ENCODE measurements at regions not wholly inside any gene's neighbourhood (a gene's known extent, or its start where the extent isn't known, plus 50 kb on each side); places are given as distances from the start of the nearest gene placed in this dataset.

- H3K27me3 ChIP-seq (replicated peaks; ENCODE audit: control insufficient read depth, insufficient read depth, low read length) = no peaks in the 10 kb centered on the region
Observed at GRCh38 chr3:54046641-54047214, 75.6 kb upstream of the CACNA2D3 start.

DNA sequence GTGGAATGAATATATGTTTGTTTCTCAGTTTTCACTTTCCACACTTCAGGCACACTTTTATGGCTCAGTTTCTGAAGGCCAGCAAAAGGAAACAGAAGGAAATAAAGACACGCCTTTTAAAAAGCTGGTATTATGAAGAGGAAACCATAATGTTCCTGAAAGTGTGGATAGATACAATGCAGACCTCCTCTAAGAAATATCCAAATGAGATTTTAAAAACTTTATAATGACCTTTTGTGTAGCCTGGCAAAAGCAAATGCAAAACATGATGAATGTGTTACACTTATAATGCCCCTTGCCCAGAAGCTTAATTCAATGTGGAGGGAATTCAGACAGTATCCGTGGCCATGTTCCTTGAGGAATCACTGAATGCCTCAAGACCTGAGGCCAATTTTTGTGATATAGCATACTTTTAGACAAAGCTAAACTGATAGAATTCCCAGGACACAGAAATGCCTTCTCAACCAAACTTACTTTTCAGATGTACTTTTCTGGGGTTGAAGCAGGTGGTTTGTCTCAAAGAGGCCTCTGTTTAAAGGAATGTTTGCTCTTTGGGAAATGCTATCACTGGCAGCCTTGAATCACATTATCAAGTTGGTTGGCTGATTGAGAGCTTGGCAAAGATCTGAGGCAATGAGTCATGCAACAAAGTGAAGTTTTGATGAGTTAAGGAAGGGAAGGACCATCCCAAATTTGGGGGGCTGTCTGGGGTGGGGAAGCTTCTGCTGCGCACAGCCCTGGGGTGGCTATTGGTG is 77.1 kb upstream of the CACNA2D3 start:
- Histone ChIP-seq H3K27me3 (replicated peaks; ENCODE audit: control insufficient read depth, insufficient read depth, low read length) (no peaks in the 10 kb centered on the region), H3K9me3 (no peaks in the 10 kb centered on the region), H3K4me3 (ENCODE audit: low read depth, low read length) (no peak overlapping the region), H3K4me1 (peaks cover 13% of the 10 kb centered on the region), H3K36me3 (ENCODE audit: control insufficient read depth, insufficient read depth, low read length) (no peaks in the 10 kb centered on the region)
- no peaks in the 10 kb centered on the region for H3K36me3 Mint-ChIP-seq (ENCODE audit: insufficient read depth, unreplicated experiment)
- H3K9me3 Mint-ChIP-seq (ENCODE audit: unreplicated experiment) = no peaks in the 10 kb centered on the region
- TF ChIP-seq CTCF (IDR thresholded peaks at IDR 0.05; ENCODE audit: insufficient read depth in 1 of 2, low read depth in 1 of 2, low read length in 1 of 2, severe bottlenecking in 1 of 2, unreplicated experiment in 1 of 2) = no peak
- DNase-seq = no peak
- H3K27ac Mint-ChIP-seq (ENCODE audit: unreplicated experiment) = no peak overlapping the region
- H3K4me1 Mint-ChIP-seq (ENCODE audit: low read depth, unreplicated experiment) = peaks cover 20% of the 10 kb centered on the region
- no peak overlapping the region for H3K4me3 Mint-ChIP-seq (ENCODE audit: unreplicated experiment)
- intact Hi-C loops (cut with micrococcal nuclease; ENCODE audit: unreplicated experiment) = no loop called here
- no TSS peak for BruUV-seq (replicated peaks)
- ChIA-PET POLR2A (no interaction called here), CTCF (no interaction called here)
- H3K27me3 Mint-ChIP-seq (ENCODE audit: insufficient read depth, unreplicated experiment) = no peaks in the 10 kb centered on the region

More at GRCh38 chr3:54046641-54047214, 75.6 kb upstream of the CACNA2D3 start:
- intact Hi-C loops (cut with micrococcal nuclease; ENCODE audit: unreplicated experiment) = no loop called here
- Histone ChIP-seq H3K9me3 (no peaks in the 10 kb centered on the region), H3K4me1 (peaks cover 13% of the 10 kb centered on the region), H3K4me3 (ENCODE audit: low read depth, low read length) (no peak overlapping the region), H3K36me3 (ENCODE audit: control insufficient read depth, insufficient read depth, low read length) (no peaks in the 10 kb centered on the region)
- Mint-ChIP-seq H3K4me3 (ENCODE audit: unreplicated experiment) (no peak overlapping the region), H3K36me3 (ENCODE audit: insufficient read depth, unreplicated experiment) (no peaks in the 10 kb centered on the region), H3K4me1 (ENCODE audit: low read depth, unreplicated experiment) (peaks cover 20% of the 10 kb centered on the region), H3K27me3 (ENCODE audit: insufficient read depth, unreplicated experiment) (no peaks in the 10 kb centered on the region), H3K27ac (ENCODE audit: unreplicated experiment) (no peak overlapping the region), H3K9me3 (ENCODE audit: unreplicated experiment) (no peaks in the 10 kb centered on the region)
- no peak for DNase-seq
- ChIA-PET CTCF (no interaction called here), POLR2A (no interaction called here)
- no peak for TF ChIP-seq CTCF (IDR thresholded peaks at IDR 0.05; ENCODE audit: insufficient read depth in 1 of 2, low read depth in 1 of 2, low read length in 1 of 2, severe bottlenecking in 1 of 2, unreplicated experiment in 1 of 2)
- no TSS peak for BruUV-seq (replicated peaks)

DNA sequence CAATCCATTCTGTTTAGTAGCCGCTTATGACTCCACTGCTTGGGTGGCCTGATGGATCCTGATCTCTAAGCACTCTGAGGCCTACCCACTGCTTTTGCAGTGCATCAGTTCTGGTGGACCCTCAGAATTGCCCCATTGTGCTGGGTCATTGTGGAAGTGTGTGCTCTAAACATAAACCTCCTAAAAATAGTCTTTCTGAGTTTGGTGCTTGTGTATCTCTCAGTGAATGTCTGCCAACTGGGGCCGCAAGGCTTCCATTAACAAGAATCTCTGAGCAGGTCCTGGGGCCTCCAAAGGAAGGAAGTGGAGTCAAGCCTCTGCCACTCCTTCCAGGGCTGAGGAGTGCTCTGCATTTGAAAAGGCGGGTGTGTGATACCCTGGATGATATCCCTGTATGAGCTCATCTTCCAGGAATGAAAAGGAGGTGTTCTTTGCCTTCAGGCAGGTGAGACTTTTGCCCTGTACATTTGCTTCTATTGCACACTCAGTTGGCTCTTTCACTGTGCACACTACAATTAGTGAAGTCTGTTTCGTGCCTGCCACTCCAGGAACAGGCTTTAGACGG is 80.0 kb upstream of the CACNA2D3 start:
- H3K27me3 Mint-ChIP-seq (ENCODE audit: insufficient read depth, unreplicated experiment) = no peaks in the 10 kb centered on the region
- Histone ChIP-seq H3K36me3 (ENCODE audit: control insufficient read depth, insufficient read depth, low read length) (no peaks in the 10 kb centered on the region), H3K9me3 (no peaks in the 10 kb centered on the region), H3K4me3 (ENCODE audit: low read depth, low read length) (no peak overlapping the region), H3K27me3 (replicated peaks; ENCODE audit: control insufficient read depth, insufficient read depth, low read length) (no peaks in the 10 kb centered on the region), H3K4me1 (peaks cover 13% of the 10 kb centered on the region)
- no peak for TF ChIP-seq CTCF (IDR thresholded peaks at IDR 0.05; ENCODE audit: insufficient read depth in 1 of 2, low read depth in 1 of 2, low read length in 1 of 2, severe bottlenecking in 1 of 2, unreplicated experiment in 1 of 2)
- POLR2A ChIA-PET = no interaction called here
- H3K27ac Mint-ChIP-seq (ENCODE audit: unreplicated experiment) = peak overlapping the region; percentile 29
- intact Hi-C loops (cut with micrococcal nuclease; ENCODE audit: unreplicated experiment) = no loop called here
- H3K36me3 Mint-ChIP-seq (ENCODE audit: insufficient read depth, unreplicated experiment) = no peaks in the 10 kb centered on the region
- no peak overlapping the region for H3K4me3 Mint-ChIP-seq (ENCODE audit: unreplicated experiment)
- DNase-seq = peak; percentile 16 to 42
- peaks cover 20% of the 10 kb centered on the region for H3K4me1 Mint-ChIP-seq (ENCODE audit: low read depth, unreplicated experiment)
- CTCF ChIA-PET = no interaction called here
- no peaks in the 10 kb centered on the region for H3K9me3 Mint-ChIP-seq (ENCODE audit: unreplicated experiment)
- BruUV-seq (replicated peaks) = no TSS peak

All from Caco-2 (cell line).